A549 (cell line): ENCODE measurements at regions not wholly inside any gene's neighbourhood (a gene's known extent, or its start where the extent isn't known, plus 50 kb on each side); places are given as distances from the start of the nearest gene placed in this dataset.

Source experiments
- ATAC-seq, 2 experiments: fragments of 200-7000 bp in 1 of 2; fragments of >200 bp in 1 of 2; cut with Nextera tagmentation in 1 of 2; cut with Tn5 transposase in 1 of 2; 3 replicates each; pipeline versions ENCODE4 v1.8.0 to v1.9.1; 2018 to 2020; ENCODE audit warnings: mild to moderate bottlenecking in 1 of 2, moderate library complexity in 1 of 2
- CTCF ChIA-PET: fragments of 300-600 bp; sonication (Branson Sonifier 250); formaldehyde crosslinking; extraction: SDS; loops from one replicate; lab custom pipeline; 2021; ENCODE audit warnings: antibody characterized with exemption, inconsistent platforms; lab: Yijun Ruan, JAX
- POLR2A ChIA-PET: fragments of 350-600 bp; formaldehyde crosslinking; extraction: SDS; loops from one replicate; lab custom pipeline; 2021; ENCODE audit warnings: antibody characterized with exemption, inconsistent platforms; lab: Yijun Ruan, JAX
- DNase-seq, 2 experiments: peaks; one replicate each; pipeline versions ENCODE4 v3.0.0 to v3.0.0-alpha.2; 2011 to 2016; ENCODE audit warnings: low read depth in 1 of 2, low spot score in 1 of 2
- FAIRE-seq: peaks from 2 replicates; lab custom pipeline; 2011; peaks lifted over from hg19 to GRCh38; lab: Jason Lieb, UNC
- H3K27ac ChIP-seq, 2 experiments: fragments of >200 bp; sonication (Bioruptor Twin); formaldehyde crosslinking; 3 replicates each; pipeline ENCODE4 v1.5.1; 2016 to 2017
- H3K4me1 ChIP-seq: fragments of >200 bp; sonication (Bioruptor Twin); formaldehyde crosslinking; 3 replicates; pipeline ENCODE4 v1.6.1; 2016
- H3K4me2 ChIP-seq: fragments of >200 bp; sonication (Bioruptor Twin); formaldehyde crosslinking; 3 replicates; pipeline ENCODE4 v1.6.1; 2016
- H3K4me3 ChIP-seq: fragments of >200 bp; sonication (Bioruptor Twin); formaldehyde crosslinking; 3 replicates; pipeline ENCODE4 v1.5.1; 2016
- H3K9me3 ChIP-seq: fragments of >200 bp; sonication (Bioruptor Twin); formaldehyde crosslinking; 3 replicates; pipeline ENCODE4 v1.6.1; 2016
- BHLHE40 ChIP-seq: IDR thresholded peaks from 2 replicates; pipeline ENCODE4 v1.6.1; 2012; ENCODE audit warnings: low read depth, low read length, inconsistent platforms
- CBX2 ChIP-seq: fragments of 200-600 bp; sonication (generic); IDR thresholded peaks from 2 replicates; pipeline ENCODE4 v1.6.1; 2016; ENCODE audit warnings: low read depth, mild to moderate bottlenecking, borderline replicate concordance
- EHF ChIP-seq: fragments of 250-450 bp; sonication (Bioruptor Pico); IDR thresholded peaks from 2 replicates; pipeline ENCODE4 v1.5.0; 2020; ENCODE audit warnings: mild to moderate bottlenecking
- EHMT2 ChIP-seq: fragments of 200-600 bp; sonication (generic); IDR thresholded peaks from 2 replicates; pipeline ENCODE4 v1.6.1; 2016; ENCODE audit warnings: antibody characterized with exemption, low read depth, mild to moderate bottlenecking, moderate library complexity
- EP300 ChIP-seq, 2 experiments: fragments of >200 bp; sonication (Bioruptor Twin); formaldehyde crosslinking; IDR thresholded peaks; 2 replicates in 1 of 2; 3 replicates in 1 of 2; pipeline ENCODE4 v1.6.1; 2016 to 2017
- ESRRA ChIP-seq: fragments of 150-350 bp; IDR thresholded peaks from 2 replicates; pipeline ENCODE4 v1.6.1; 2014; ENCODE audit warnings: mild to moderate bottlenecking, low read length, borderline replicate concordance
- FOXS1 ChIP-seq: fragments of 250-450 bp; sonication (Bioruptor Pico); IDR thresholded peaks from 2 replicates; pipeline ENCODE4 v1.5.0; 2020; ENCODE audit warnings: mild to moderate bottlenecking, moderate library complexity
- GATA3 ChIP-seq: IDR thresholded peaks from 2 replicates; pipeline ENCODE4 v1.6.1; 2012; ENCODE audit warnings: borderline replicate concordance
- HEYL ChIP-seq: fragments of 250-450 bp; sonication (Bioruptor Pico); IDR thresholded peaks from 2 replicates; pipeline ENCODE4 v1.8.0; 2021; ENCODE audit warnings: mild to moderate bottlenecking, moderate library complexity
- HOXA7 ChIP-seq: fragments of 250-450 bp; sonication (Bioruptor Pico); IDR thresholded peaks from 2 replicates; pipeline ENCODE4 v1.5.0; 2020; ENCODE audit warnings: mild to moderate bottlenecking, moderate library complexity
- HOXB13 ChIP-seq: fragments of 250-450 bp; sonication (Bioruptor Pico); IDR thresholded peaks from 2 replicates; pipeline ENCODE4 v1.5.0; 2020; ENCODE audit warnings: low read depth, mild to moderate bottlenecking, moderate library complexity
- HOXB5 ChIP-seq: fragments of 250-450 bp; sonication (Bioruptor Pico); IDR thresholded peaks from 2 replicates; pipeline ENCODE4 v1.5.0; 2020; ENCODE audit warnings: mild to moderate bottlenecking, moderate library complexity
- JUN ChIP-seq, 2 experiments: fragments of >200 bp; sonication (Bioruptor Twin); formaldehyde crosslinking; IDR thresholded peaks; 2 replicates in 1 of 2; 3 replicates in 1 of 2; pipeline ENCODE4 v1.6.1; 2016 to 2017
- KDM5A ChIP-seq: fragments of 200-600 bp; sonication (generic); IDR thresholded peaks from 2 replicates; pipeline ENCODE4 v1.6.1; 2016; ENCODE audit warnings: antibody characterized with exemption, mild to moderate bottlenecking
- MAFK ChIP-seq: fragments of 450-650 bp; IDR thresholded peaks from 2 replicates; pipeline ENCODE4 v1.6.1; 2014; ENCODE audit not compliant: partially characterized antibody
- MYC ChIP-seq: IDR thresholded peaks from 2 replicates; pipeline ENCODE4 v1.6.1; 2012; ENCODE audit warnings: mild to moderate bottlenecking, inconsistent platforms, low read length, improper control_type of control experiment, borderline replicate concordance
- NFE2L2 ChIP-seq: fragments of 150-350 bp; conservative IDR thresholded peaks from 2 replicates; pipeline ENCODE4 v1.6.1; 2014; ENCODE audit warnings: low read length
- NR3C1 ChIP-seq: fragments of >200 bp; sonication (Bioruptor Twin); formaldehyde crosslinking; IDR thresholded peaks from 3 replicates; pipeline ENCODE4 v1.6.1; 2017
- POLR2A ChIP-seq: IDR thresholded peaks from 2 replicates; pipeline ENCODE4 v1.6.1; 2012; ENCODE audit warnings: mild to moderate bottlenecking, low read length
- RARB ChIP-seq: fragments of 250-450 bp; sonication (Bioruptor Pico); IDR thresholded peaks from 2 replicates; pipeline ENCODE4 v1.8.0; 2021; ENCODE audit warnings: mild to moderate bottlenecking, moderate library complexity
- RCOR1 ChIP-seq: fragments of 150-350 bp; IDR thresholded peaks from 2 replicates; pipeline ENCODE4 v1.6.1; 2014; ENCODE audit warnings: antibody characterized with exemption, low read length, low read depth
- RFX5 ChIP-seq: fragments of 450-650 bp; IDR thresholded peaks from 2 replicates; pipeline ENCODE4 v1.7.1; 2014; ENCODE audit warnings: antibody characterized with exemption, mild to moderate bottlenecking, moderate library complexity
- RNF2 ChIP-seq: fragments of 200-600 bp; sonication (generic); IDR thresholded peaks from 2 replicates; pipeline ENCODE4 v1.6.1; 2016; ENCODE audit warnings: low read depth, mild to moderate bottlenecking, antibody characterized with exemption, moderate library complexity, borderline replicate concordance
- SMC3 ChIP-seq: fragments of >200 bp; sonication (Bioruptor Twin); formaldehyde crosslinking; IDR thresholded peaks from 3 replicates; pipeline ENCODE4 v1.6.1; 2018; ENCODE audit warnings: inconsistent platforms
- TFCP2L1 ChIP-seq: fragments of 250-450 bp; sonication (Bioruptor Pico); IDR thresholded peaks from 2 replicates; pipeline ENCODE4 v1.5.0; 2021; ENCODE audit warnings: mild to moderate bottlenecking
- TP53 ChIP-seq: fragments of 250-450 bp; sonication (Bioruptor Pico); IDR thresholded peaks from 2 replicates; pipeline ENCODE4 v1.5.0; 2021; ENCODE audit warnings: mild to moderate bottlenecking, moderate library complexity
- ZC3H11A ChIP-seq: fragments of 450-650 bp; IDR thresholded peaks from 2 replicates; pipeline ENCODE4 v1.6.1; 2014; ENCODE audit warnings: antibody characterized with exemption, mild to moderate bottlenecking
- ZNF302 ChIP-seq: fragments of 250-450 bp; sonication (Bioruptor Pico); IDR thresholded peaks from 2 replicates; pipeline ENCODE4 v1.9.0; 2021; ENCODE audit warnings: inconsistent platforms, mild to moderate bottlenecking, moderate library complexity
- ZSCAN20 ChIP-seq: fragments of 250-450 bp; sonication (Bioruptor Pico); IDR thresholded peaks from 2 replicates; pipeline ENCODE4 v1.8.0; 2022; ENCODE audit warnings: mild to moderate bottlenecking, moderate library complexity
- WGBS: methylation state at CpG from one replicate; pipeline ENCODE4 v1.1.6; 2017; ENCODE audit errors: missing lambda C conversion rate; 5-methylcytosine and 5-hydroxymethylcytosine counted together
- TF ChIP-seq, protein P1 (sequence below): fragments of 250-450 bp; sonication (Bioruptor Pico); IDR thresholded peaks from 2 replicates; pipeline ENCODE4 v1.5.0; 2021; ENCODE audit warnings: mild to moderate bottlenecking, moderate library complexity, borderline replicate concordance
- TF ChIP-seq, protein P2 (sequence below): fragments of >200 bp; sonication (Bioruptor Twin); formaldehyde crosslinking; IDR thresholded peaks from 3 replicates; pipeline ENCODE4 v1.5.1; 2016
- TF ChIP-seq, protein P3 (sequence below): fragments of 450-650 bp; IDR thresholded peaks from 2 replicates; pipeline ENCODE4 v1.6.1; 2014; ENCODE audit warnings: antibody characterized with exemption

DNA sequence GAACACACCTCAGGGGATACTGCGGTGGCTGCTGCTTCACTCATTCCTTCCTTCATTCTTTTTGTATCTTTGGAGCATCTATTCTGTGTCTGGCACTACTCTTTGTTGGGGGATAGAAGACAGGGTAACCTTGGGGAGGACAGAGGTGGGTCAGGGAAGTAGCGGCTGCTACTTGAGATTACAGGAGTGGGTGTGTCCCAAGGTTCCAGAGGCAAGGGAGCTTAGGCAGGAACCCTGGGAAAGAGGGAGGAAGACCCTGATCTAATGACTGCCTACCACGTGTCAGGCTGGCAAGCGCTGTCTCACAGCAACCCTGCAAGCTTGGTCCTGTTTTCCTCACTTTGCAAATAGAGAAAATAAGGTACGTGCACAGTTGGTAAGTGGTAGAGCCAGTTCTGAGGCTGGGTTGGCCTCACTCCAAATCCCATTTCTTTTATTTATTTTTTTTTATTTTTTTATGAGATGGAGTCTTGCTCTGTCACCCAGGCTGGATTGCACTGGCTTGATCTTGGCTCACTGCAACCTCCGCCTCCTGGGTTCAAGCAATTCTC, 985.9 kb upstream of the ZNF722 start:
- Histone ChIP-seq H3K9me3 (peaks cover 19% of the 10 kb centered on the region; the same call in 2 of the 3 replicates), H3K4me1 (no peaks in the 10 kb centered on the region), H3K27ac (no peak overlapping the region), H3K4me3 (no peak overlapping the region), H3K4me2 (no peak overlapping the region)
- ChIA-PET CTCF (interaction anchor here (0.9 kb wide), 1 partner anchor 30 kb away, joined by 3 read pairs; no protein-coding TSS in a partner anchor), POLR2A (no interaction called here)
- ATAC-seq (no peak), FAIRE-seq (no peak), DNase-seq (no peak)
- TF ChIP-seq TP53 (CRISPR knock-in tag) (no peak), ZNF302 (CRISPR knock-in tag) (no peak), MYC (no peak), EHF (no peak), BHLHE40 (no peak), EP300 (IDR thresholded peaks at IDR 0.05) (no peak), JUN (IDR thresholded peaks at IDR 0.05) (no peak), HOXA7 (no peak), KDM5A (no peak), HEYL (CRISPR knock-in tag) (no peak), NFE2L2 (no peak)
- TF ChIP-seq, protein P1, sequence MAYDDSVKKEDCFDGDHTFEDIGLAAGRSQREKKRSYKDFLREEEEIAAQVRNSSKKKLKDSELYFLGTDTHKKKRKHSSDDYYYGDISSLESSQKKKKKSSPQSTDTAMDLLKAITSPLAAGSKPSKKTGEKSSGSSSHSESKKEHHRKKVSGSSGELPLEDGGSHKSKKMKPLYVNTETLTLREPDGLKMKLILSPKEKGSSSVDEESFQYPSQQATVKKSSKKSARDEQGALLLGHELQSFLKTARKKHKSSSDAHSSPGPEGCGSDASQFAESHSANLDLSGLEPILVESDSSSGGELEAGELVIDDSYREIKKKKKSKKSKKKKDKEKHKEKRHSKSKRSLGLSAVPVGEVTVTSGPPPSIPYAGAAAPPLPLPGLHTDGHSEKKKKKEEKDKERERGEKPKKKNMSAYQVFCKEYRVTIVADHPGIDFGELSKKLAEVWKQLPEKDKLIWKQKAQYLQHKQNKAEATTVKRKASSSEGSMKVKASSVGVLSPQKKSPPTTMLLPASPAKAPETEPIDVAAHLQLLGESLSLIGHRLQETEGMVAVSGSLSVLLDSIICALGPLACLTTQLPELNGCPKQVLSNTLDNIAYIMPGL (CRISPR knock-in tag), result no peak
- WGBS, result 21% methylated on average over 6 of the region's 6 CpGs

DNA sequence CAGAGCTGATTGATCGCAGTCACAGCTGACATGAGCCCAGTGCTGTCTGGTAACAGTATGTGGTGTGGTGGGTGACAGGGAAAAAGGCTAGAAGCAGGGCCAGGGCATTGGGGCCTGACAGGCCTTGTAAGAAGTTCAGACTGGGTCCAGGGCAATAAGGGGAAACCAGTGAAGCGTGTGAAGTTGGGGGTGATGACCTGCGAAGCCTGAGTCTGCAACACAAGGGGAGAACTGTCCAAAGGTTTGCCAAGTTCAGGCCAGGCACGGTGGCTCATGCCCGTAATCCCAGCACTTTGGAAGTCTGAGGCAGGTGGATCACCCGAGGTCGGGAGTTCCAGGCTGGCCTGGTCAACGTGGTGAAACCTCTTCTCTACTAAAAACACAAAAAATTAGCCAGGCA, 983.9 kb upstream of the ZNF722 start:
- ATAC-seq (no peak), FAIRE-seq (no peak)
- POLR2A ChIA-PET, result no interaction called here

DNA sequence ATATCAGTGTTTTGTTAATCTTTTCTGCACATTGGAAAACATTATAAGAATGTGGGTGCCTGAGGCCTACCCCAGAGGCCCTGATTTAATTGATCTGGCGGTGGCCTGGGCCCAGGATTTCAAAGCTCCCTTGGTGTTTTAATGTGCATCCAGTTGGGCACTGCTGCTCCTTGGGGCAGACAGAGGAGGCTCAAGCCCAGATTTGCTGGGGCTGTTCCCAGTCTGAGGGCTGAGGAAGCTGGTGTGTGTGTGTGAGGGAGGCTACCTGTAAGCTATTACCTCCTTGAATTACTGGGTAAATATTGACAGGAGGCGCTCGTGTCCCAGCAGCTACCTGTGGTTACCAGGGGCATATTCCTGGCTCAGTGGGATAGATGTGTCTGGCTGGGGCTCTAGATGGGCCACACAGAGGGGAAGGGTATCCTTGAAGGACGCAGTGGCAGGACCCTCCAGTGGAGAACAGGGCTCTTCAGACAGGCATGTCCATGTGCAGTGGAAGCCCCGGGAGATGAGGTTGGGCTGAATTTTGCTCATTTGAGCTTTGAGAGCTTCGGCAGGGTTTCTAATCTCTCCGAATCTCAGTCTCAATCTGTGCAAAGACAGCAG, 975.4 kb upstream of the ZNF722 start:
- ATAC-seq (no peak), FAIRE-seq (no peak), DNase-seq (no peak)
- 1% methylated on average over 7 of the region's 7 CpGs for WGBS
- POLR2A ChIA-PET, result no interaction called here
- Histone ChIP-seq H3K9me3 (peaks cover 6% of the 10 kb centered on the region; the same call in 1 of the 3 replicates), H3K27ac (no peak overlapping the region), H3K4me1 (no peaks in the 10 kb centered on the region), H3K4me2 (no peak overlapping the region), H3K4me3 (no peak overlapping the region)
- CTCF ChIA-PET, result no interaction called here
- TF ChIP-seq RNF2 (no peak), SMC3 (no peak), RFX5 (no peak), RARB (CRISPR knock-in tag) (no peak), ZC3H11A (no peak), TFCP2L1 (no peak), POLR2A (no peak)
- TF ChIP-seq, protein P2, sequence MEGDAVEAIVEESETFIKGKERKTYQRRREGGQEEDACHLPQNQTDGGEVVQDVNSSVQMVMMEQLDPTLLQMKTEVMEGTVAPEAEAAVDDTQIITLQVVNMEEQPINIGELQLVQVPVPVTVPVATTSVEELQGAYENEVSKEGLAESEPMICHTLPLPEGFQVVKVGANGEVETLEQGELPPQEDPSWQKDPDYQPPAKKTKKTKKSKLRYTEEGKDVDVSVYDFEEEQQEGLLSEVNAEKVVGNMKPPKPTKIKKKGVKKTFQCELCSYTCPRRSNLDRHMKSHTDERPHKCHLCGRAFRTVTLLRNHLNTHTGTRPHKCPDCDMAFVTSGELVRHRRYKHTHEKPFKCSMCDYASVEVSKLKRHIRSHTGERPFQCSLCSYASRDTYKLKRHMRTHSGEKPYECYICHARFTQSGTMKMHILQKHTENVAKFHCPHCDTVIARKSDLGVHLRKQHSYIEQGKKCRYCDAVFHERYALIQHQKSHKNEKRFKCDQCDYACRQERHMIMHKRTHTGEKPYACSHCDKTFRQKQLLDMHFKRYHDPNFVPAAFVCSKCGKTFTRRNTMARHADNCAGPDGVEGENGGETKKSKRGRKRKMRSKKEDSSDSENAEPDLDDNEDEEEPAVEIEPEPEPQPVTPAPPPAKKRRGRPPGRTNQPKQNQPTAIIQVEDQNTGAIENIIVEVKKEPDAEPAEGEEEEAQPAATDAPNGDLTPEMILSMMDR, result no peak
- TF ChIP-seq, protein P3, sequence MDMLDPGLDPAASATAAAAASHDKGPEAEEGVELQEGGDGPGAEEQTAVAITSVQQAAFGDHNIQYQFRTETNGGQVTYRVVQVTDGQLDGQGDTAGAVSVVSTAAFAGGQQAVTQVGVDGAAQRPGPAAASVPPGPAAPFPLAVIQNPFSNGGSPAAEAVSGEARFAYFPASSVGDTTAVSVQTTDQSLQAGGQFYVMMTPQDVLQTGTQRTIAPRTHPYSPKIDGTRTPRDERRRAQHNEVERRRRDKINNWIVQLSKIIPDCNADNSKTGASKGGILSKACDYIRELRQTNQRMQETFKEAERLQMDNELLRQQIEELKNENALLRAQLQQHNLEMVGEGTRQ, result no peak

More for the DNA sequence above, 983.9 kb upstream of the ZNF722 start:
- CTCF ChIA-PET, result interaction anchor here (1.1 to 1.7 kb wide), 3 partner anchors 11 to 24 kb away, joined by 3 to 7 read pairs (median 4); no protein-coding TSS in a partner anchor
- H3K9me3 ChIP-seq, result peaks cover 15% of the 10 kb centered on the region; the same call in 2 of the 3 replicates
- WGBS, result 40% methylated on average over 8 of the region's 8 CpGs
- TF ChIP-seq RCOR1 (no peak), TFCP2L1 (no peak), BHLHE40 (no peak), ESRRA (no peak), EHMT2 (no peak), HOXA7 (no peak), MAFK (no peak), ZSCAN20 (CRISPR knock-in tag) (no peak), HOXB13 (CRISPR knock-in tag) (no peak), NR3C1 (no peak), GATA3 (no peak), CBX2 (no peak), NFE2L2 (no peak), HOXB5 (CRISPR knock-in tag) (no peak), FOXS1 (no peak), JUN (IDR thresholded peaks at IDR 0.05) (no peak), ZC3H11A (no peak)
- TF ChIP-seq, protein P2, result no peak
- TF ChIP-seq, all 56 proteins: peak for 0
- Histone ChIP-seq H3K27ac (no peak overlapping the region), H3K4me1 (no peaks in the 10 kb centered on the region), H3K4me2 (no peak overlapping the region), H3K4me3 (no peak overlapping the region)
- no peak for DNase-seq
